GM12878 (cell line): ENCODE measurements at regions not wholly inside any gene's neighbourhood (a gene's known extent, or its start where the extent isn't known, plus 50 kb on each side); places are given as distances from the start of the nearest gene placed in this dataset.

Experiments
- ATAC-seq: fragments of 200-7000 bp; cut with Tn5 transposase; 3 replicates; pipeline ENCODE4 v1.9.1; 2020; ENCODE audit warnings: mild to moderate bottlenecking, moderate library complexity
- BruUV-seq: library from RNA; stranded (reverse); fragments of 400-500 nt; replicated peaks from 2 replicates; lab custom pipeline; 2021; lab: Mats Ljungman, UMichigan
- CTCF ChIA-PET: fragments of 300-600 bp; sonication (Branson Sonifier 250); formaldehyde crosslinking; extraction: SDS; loops from one replicate; lab custom pipeline; 2021; ENCODE audit warnings: inconsistent platforms; lab: Yijun Ruan, JAX
- POLR2A ChIA-PET: fragments of 350-600 bp; formaldehyde crosslinking; extraction: SDS; loops from one replicate; lab custom pipeline; 2021; ENCODE audit warnings: inconsistent platforms; lab: Charles Lee
- RAD21 ChIA-PET: fragments of 300-600 bp; sonication (Branson Sonifier 250); formaldehyde crosslinking; loops from one replicate; lab custom pipeline; 2023; ENCODE audit warnings: antibody characterized with exemption; ENCODE audit not compliant: unreplicated experiment; lab: Charles Lee
- SMC1A ChIA-PET: fragments of 300-600 bp; sonication (Branson Sonifier 250); formaldehyde crosslinking; loops from one replicate; lab custom pipeline; 2023; ENCODE audit not compliant: unreplicated experiment, uncharacterized antibody; lab: Charles Lee
- DNase-seq: peaks from one replicate; pipeline ENCODE4 v3.0.0-alpha.2; 2011; ENCODE audit warnings: low read depth, low spot score
- FAIRE-seq: peaks from 3 replicates; lab custom pipeline; 2011; peaks lifted over from hg19 to GRCh38; lab: Jason Lieb, UNC
- H2AFZ ChIP-seq: 2 replicates; pipeline ENCODE4 v1.6.0; 2011; ENCODE audit warnings: low read depth, low read length, control low read depth; ENCODE audit not compliant: control insufficient read depth
- H3K27ac ChIP-seq: 2 replicates; pipeline ENCODE4 v1.5.1; 2011; ENCODE audit warnings: control low read depth; ENCODE audit not compliant: control insufficient read depth, insufficient read depth
- H3K27me3 ChIP-seq, 2 experiments: replicated peaks in 1 of 2; 2 replicates each; pipeline versions ENCODE4 v1.6.0 to v1.6.1; 2011; ENCODE audit warnings: low read length in 1 of 2; ENCODE audit not compliant: control insufficient read depth in 2 of 2, insufficient read depth in 2 of 2
- H3K36me3 ChIP-seq, 2 experiments: 2 replicates each; pipeline ENCODE4 v1.5.1; 2011; ENCODE audit warnings: low read length in 1 of 2; ENCODE audit not compliant: control insufficient read depth in 2 of 2, insufficient read depth in 2 of 2
- H3K4me1 ChIP-seq: 2 replicates; pipeline ENCODE4 v1.6.1; 2011; ENCODE audit warnings: mild to moderate bottlenecking, low read length, moderate library complexity, mixed read lengths; ENCODE audit not compliant: control insufficient read depth, insufficient read depth
- H3K4me2 ChIP-seq: 2 replicates; pipeline ENCODE4 v1.6.0; 2011; ENCODE audit warnings: control low read depth; ENCODE audit not compliant: control insufficient read depth, insufficient read depth
- H3K4me3 ChIP-seq: fragments of 200-600 bp; sonication (generic); 2 replicates; pipeline ENCODE4 v1.5.1; 2016
- H3K79me2 ChIP-seq: 2 replicates; pipeline ENCODE4 v1.6.0; 2011; ENCODE audit warnings: low read length; ENCODE audit not compliant: control insufficient read depth, insufficient read depth
- H3K9ac ChIP-seq: 2 replicates; pipeline ENCODE4 v1.8.0; 2011; ENCODE audit warnings: low read length, control low read depth, mixed read lengths; ENCODE audit not compliant: control insufficient read depth, insufficient read depth
- H3K9me3 ChIP-seq: replicated peaks from 3 replicates; pipeline ENCODE4 v1.5.1; 2011; ENCODE audit warnings: mild to moderate bottlenecking, low read length; ENCODE audit not compliant: control insufficient read depth, insufficient read depth
- H4K20me1 ChIP-seq: 2 replicates; pipeline ENCODE4 v1.6.0; 2011; ENCODE audit not compliant: control insufficient read depth, insufficient read depth
- ATF3 ChIP-seq: IDR thresholded peaks from 2 replicates; pipeline ENCODE4 v1.6.1; 2011; ENCODE audit warnings: low read depth, mild to moderate bottlenecking, low read length, moderate library complexity, borderline replicate concordance; ENCODE audit errors: extremely low read depth
- BCL11A ChIP-seq: IDR thresholded peaks from 2 replicates; pipeline ENCODE4 v1.6.1; 2011; ENCODE audit warnings: low read depth, low read length
- CBX3 ChIP-seq: fragments of 200-600 bp; sonication (generic); IDR thresholded peaks from 2 replicates; pipeline ENCODE4 v1.6.1; 2016; ENCODE audit warnings: low read depth, borderline replicate concordance
- CHD4 ChIP-seq: fragments of 200-600 bp; sonication (generic); IDR thresholded peaks from 2 replicates; pipeline ENCODE4 v1.6.1; 2016; ENCODE audit warnings: mild to moderate bottlenecking
- EGR1 ChIP-seq, 2 experiments: IDR thresholded peaks; 1 replicate in 1 of 2; 2 replicates in 1 of 2; pipeline ENCODE4 v1.6.1; 2011 to 2012; ENCODE audit warnings: low read depth in 2 of 2, low read length in 2 of 2, borderline replicate concordance in 1 of 2, mild to moderate bottlenecking in 1 of 2, moderate library complexity in 1 of 2
- FOXM1 ChIP-seq: IDR thresholded peaks from 2 replicates; pipeline ENCODE4 v1.6.1; 2012; ENCODE audit warnings: low read depth, mild to moderate bottlenecking, inconsistent platforms, low read length, moderate library complexity
- MEF2A ChIP-seq: IDR thresholded peaks from 2 replicates; pipeline ENCODE4 v1.6.1; 2011; ENCODE audit warnings: low read depth, mild to moderate bottlenecking, low read length, moderate library complexity; ENCODE audit not compliant: insufficient read depth
- MTA2 ChIP-seq: fragments of 450-650 bp; IDR thresholded peaks from 2 replicates; pipeline ENCODE4 v1.6.1; 2016; ENCODE audit warnings: low read depth, mild to moderate bottlenecking, moderate library complexity
- POLR2A ChIP-seq: IDR thresholded peaks from 2 replicates; pipeline ENCODE4 v1.6.1; 2011; ENCODE audit warnings: low read depth, mild to moderate bottlenecking, low read length
- SREBF2 ChIP-seq: IDR thresholded peaks from 2 replicates; pipeline ENCODE4 v1.6.1; 2012; ENCODE audit warnings: mild to moderate bottlenecking, low read length
- ZNF24 ChIP-seq: fragments of 450-650 bp; IDR thresholded peaks from 2 replicates; pipeline ENCODE4 v1.6.1; 2017; ENCODE audit warnings: antibody characterized with exemption, mild to moderate bottlenecking
- WGBS: methylation state at CpG from one replicate; pipeline ENCODE4 v1.1.6; 2016; ENCODE audit warnings: low lambda C conversion rate; ENCODE audit not compliant: insufficient replicate concordance, insufficient coverage; ENCODE audit errors: missing lambda C conversion rate; 5-methylcytosine and 5-hydroxymethylcytosine counted together
- in situ Hi-C: fragments of 300-500 bp; cut with MboI; formaldehyde crosslinking; loops from 9 replicates; pipeline ENCODE4 v1.14.3; 2018; ENCODE audit warnings: mixed read lengths
- intact Hi-C: fragments of 100-400 bp; cut with micrococcal nuclease; formaldehyde crosslinking; loops from one replicate; pipeline ENCODE4 v1.14.2; 2022; ENCODE audit not compliant: unreplicated experiment

GRCh38 chr3:63029921-63030320, 154.7 kb upstream of the CADPS start:
- BruUV-seq: no TSS peak
- Histone ChIP-seq H2AFZ (no peak overlapping the region), H3K9ac (no peak overlapping the region), H3K79me2 (no peaks in the 10 kb centered on the region), H3K4me2 (no peak overlapping the region), H3K27me3 (no peaks in the 10 kb centered on the region), H3K4me1 (no peaks in the 10 kb centered on the region), H3K9me3 (no peaks in the 10 kb centered on the region), H4K20me1 (no peaks in the 10 kb centered on the region), H3K4me3 (no peak overlapping the region), H3K27ac (no peak overlapping the region), H3K36me3 (no peaks in the 10 kb centered on the region)
- in situ Hi-C loops: no loop called here
- WGBS: 0% methylated on average over 1 of the region's 1 CpG
- DNase-seq (no peak), ATAC-seq (no peak), FAIRE-seq (no peak)
- TF ChIP-seq MEF2A (no peak), POLR2A (no peak), FOXM1 (no peak), CHD4 (no peak), SREBF2 (no peak), MTA2 (no peak), EGR1 (IDR thresholded peaks at IDR 0.05; ENCODE audit: borderline replicate concordance in 1 of 2, low read depth in 2 of 2, low read length in 2 of 2) (no peak), ATF3 (no peak), ZNF24 (no peak), CBX3 (no peak), BCL11A (no peak)
- intact Hi-C loops: no loop called here
- ChIA-PET CTCF (no interaction called here), RAD21 (no interaction called here), SMC1A (interaction anchor here (1.7 kb wide), 1 partner anchor 9 kb away, joined by 4 read pairs; no protein-coding TSS in a partner anchor), POLR2A (interaction anchor here (0.5 kb wide), 1 partner anchor 1802 kb away, joined by 3 read pairs; no protein-coding TSS in a partner anchor)
